Stimulated activated CD8-positive, alpha-beta memory T cell treated with anti-CD3 and anti-CD28 coated beads, Interleukin-7, amount 100 ng/mL, for 48 hours (primary cell): ENCODE measurements at regions not wholly inside any gene's neighbourhood (a gene's known extent, or its start where the extent isn't known, plus 50 kb on each side); places are given as distances from the start of the nearest gene placed in this dataset.

ENCODE experiments used
- DNase-seq, 2 donors: peaks; one replicate each; pipeline ENCODE4 v3.0.0-alpha.2; 2020; ENCODE audit warnings: low read depth in 1 of 2; ENCODE audit errors: extremely low read depth in 1 of 2

DNA sequence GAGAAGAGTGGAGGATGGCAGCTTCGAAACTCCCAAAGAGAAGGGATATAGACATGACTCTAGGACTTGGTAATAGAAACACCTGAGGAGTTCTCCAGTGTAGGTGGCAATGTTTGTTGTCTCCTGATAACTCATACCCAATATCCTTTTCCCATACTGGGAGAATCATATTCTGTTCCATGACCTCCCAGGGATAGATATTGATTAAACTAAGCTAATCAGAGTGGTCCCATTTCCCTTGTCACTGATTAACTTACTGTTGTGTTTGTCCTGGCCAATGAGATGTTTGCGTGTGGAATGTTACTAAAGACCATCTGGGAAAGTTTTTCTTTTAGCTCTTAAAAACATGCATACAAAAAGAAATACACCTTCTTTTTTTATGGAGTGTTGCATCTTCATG is 85.6 kb downstream of the RPL22L1 start:
- DNase-seq: no peak

DNA sequence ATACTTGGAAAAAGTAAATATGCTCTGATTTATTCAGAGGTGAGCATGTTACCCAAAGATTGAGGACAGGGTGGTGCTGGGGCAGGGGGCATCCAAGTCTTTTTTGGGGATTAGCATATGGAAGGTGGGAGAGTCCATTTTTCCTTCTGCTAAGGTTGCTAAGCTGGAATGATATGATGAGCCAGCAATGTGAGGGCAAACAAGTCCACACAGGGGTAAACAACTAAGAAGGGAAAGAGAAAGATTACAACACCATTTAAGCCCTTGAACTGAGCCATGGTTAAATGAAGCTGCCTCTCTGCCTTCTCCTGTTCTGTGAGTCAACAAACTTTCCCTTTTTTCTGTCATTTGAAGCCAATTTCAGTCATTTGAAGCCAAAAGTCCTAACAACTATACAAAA is 89.0 kb downstream of the RPL22L1 start:
- DNase-seq: no peak

DNA sequence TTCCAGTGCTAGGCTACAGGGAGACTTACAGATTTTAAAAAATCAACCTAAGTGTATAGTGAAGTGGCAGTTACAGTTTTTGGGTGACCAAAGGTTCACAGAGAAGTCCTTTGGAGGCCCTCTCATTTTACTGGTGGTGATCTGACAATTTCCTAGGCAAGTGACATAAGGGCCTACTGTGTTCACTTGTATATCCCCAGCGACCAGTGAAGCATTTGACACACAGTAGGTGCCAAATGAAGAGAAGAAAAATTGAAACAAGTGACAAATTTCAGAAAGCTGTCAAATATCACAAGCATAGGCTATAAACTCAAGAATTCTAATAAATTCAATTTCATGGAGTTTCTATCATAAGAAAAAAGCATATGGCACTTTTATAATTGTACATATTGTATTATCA is 89.5 kb downstream of the RPL22L1 start:
- DNase-seq: no peak

DNA sequence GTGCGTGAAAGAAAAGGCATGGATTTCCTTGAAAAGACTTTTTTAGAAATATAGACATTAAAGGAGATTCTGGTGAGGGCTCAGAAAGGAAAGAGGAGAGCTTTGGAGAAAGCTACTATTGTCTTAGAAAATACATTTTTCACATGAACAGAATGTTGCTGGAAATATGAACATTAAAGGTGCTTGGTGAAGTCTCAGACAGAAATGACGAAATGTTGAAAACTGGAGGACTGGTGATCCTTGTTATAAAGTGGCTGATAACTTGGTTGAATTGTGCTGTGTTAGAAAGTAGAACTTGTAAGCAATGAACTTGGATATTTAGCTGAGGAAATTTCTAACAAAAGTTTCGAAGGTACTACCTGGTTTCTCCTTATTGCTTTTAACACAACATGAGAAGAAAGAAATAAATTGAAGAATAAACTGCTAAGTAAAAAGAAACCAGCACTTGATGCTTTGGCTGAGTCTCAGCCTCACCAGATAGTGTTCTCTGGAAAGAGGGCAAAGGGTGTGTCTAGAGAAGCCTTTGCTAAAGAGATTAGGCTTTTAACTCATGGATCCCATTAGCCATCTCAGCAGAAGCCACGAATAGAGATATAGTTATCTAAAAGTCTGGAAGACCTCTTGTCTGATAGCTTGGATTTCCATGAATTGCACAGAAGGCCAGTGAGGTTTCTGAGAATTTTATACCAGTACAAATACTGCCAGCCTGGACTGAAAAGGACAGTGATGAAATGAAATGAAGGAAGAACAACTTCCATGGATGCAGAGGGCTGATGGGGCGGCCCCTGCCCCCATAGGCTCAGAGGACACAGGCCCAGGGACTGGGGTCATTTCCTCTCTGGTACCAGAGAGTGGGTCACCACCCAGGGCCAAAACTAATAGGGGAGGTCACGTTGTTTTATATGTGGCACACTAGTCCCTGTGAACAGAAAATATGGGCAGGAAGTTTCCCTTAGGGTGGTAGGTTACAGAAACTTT is 91.5 kb downstream of the RPL22L1 start:
- no peak for DNase-seq

DNA sequence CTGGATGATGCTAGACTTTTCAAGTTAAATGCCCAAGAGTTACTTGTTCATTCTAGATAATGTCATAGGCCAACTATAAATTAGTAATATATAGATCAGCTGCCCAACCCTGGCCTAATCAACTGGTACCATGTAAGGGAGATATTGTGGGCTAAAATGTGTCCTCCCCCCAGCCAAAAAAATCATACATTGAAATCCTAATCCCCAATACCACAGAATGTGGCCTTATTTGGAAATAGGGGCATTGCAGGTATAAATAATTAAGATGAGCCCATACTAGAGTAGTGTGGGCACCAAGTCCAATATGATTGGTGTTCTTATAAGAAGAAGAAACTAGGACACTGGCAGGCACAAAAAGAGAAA is 92.5 kb downstream of the RPL22L1 start:
- DNase-seq: no peak

DNA sequence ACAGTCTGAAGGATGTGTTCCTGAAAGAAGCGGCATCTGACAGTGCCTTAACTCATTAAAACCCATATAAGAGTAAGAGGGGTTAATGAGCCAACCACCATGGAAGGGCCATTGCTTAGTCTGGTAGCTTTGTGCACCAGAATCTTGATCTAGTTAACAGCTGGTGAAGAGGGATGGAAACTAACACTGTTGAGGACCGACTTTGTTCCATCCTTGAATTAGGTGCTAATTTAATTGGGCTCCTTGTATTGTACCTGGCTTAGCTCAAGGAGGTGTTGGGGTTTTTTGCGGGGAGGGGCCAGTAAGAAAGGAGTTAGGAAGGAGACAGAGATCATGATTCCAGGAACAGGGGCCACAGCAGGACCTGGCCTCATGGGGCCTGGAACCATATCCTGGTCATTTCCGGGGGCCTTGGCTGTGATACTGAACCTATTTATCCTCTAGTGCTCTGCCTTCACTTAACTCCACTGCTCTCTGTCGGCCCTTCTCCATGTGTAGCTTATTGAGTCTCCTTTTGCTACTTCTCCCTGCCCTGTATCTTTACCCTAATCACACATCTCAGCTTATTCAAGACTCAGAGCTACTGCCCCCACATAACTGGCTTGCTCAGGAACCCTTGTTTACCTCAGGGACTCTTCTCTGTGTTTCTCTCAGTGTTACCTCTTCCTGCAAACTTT is 93.0 kb downstream of the RPL22L1 start:
- no peak for DNase-seq

DNA sequence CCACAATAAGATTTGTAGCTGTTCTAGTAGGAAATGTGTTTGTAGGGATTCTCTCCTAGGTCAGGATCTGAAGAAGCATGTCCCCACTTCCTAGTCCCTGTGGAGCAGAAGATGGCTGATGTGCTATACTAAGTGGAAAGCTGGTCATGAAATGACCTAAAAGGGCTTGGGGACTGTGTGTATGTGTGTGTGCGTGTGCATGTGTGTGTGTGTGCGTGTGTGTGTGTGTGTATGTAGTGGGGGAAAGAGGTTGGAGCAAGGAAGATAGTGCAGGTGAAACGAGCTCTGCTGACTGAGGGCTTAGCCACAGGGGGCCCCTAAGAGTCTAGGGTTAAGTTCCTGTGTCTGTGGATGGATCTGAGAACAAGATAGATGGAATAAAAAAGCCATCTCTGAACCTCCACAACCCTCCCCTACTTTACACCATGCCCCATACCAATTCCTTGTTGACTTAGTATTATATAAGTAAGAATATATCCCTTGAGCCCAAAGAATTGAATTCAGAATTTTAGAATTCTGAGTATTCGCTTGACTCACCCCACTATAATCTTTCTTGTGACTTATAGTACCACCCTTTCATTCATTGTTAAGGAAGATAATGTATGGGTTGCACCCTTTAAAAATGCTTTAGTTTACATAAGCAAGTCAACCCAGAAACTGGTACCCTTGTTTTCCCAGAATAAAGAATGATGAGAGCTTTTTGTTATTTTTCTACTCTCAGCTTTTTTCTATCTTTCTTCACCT is 96.1 kb downstream of the RPL22L1 start:
- no peak for DNase-seq

DNA sequence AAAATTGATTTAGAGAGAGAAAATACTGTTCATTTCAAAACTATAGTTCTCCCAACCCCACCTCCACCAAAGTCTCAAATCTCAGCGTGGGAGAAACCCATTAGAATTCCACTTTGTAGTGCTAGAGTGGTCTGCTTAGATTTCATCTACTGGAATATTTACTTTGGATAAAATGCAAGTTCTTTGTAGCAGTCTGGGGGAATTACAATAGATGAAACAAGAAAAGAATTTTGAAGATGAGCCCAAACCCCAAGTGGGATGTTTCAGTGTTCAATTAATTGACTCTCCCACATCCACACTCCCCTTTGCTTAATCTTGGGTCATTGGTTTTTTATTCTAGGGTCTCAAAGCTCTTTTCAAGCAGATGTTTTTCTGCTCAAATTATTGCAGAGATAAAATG is 97.8 kb downstream of the RPL22L1 start:
- DNase-seq: no peak

DNA sequence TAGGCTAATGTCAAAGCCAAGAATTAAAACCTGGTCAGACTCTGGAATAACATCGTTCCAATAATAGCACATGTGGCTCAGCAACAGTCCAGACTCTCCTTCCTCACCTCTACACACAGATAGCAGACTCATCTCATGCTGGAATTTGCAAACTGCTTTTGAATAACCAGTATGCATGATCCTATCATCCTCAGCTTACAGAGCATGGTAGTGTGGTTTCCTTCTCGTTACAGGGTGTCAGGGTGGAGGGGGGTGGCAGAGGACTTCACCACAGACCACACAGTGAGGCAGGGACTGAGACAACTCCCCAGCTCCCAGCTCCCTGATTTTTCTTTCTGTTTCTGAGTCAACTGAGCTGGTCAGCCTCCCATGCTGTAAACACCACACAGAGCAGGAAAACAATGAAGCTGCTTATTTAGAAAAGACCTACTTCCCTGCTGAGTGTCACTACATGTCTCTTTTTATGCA is 101.6 kb downstream of the RPL22L1 start:
- DNase-seq: no peak

DNA sequence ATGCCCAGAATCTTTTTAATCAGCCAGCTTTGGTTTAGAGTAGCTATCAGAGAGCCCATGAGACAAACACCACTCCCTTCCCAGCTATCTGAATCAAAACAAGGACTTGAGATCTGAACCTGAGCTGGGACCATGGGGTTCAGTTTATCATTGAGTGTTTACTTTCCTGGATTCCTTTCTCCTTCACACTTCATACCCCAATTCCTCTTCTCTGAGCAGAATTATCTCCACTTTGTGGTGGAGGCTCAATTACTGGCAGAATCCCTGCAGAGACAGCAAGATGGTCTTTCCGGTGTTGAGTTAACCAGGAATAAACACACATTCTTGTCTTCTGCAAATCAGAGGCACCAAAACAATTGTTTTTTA is 102.4 kb downstream of the RPL22L1 start:
- no peak for DNase-seq

DNA sequence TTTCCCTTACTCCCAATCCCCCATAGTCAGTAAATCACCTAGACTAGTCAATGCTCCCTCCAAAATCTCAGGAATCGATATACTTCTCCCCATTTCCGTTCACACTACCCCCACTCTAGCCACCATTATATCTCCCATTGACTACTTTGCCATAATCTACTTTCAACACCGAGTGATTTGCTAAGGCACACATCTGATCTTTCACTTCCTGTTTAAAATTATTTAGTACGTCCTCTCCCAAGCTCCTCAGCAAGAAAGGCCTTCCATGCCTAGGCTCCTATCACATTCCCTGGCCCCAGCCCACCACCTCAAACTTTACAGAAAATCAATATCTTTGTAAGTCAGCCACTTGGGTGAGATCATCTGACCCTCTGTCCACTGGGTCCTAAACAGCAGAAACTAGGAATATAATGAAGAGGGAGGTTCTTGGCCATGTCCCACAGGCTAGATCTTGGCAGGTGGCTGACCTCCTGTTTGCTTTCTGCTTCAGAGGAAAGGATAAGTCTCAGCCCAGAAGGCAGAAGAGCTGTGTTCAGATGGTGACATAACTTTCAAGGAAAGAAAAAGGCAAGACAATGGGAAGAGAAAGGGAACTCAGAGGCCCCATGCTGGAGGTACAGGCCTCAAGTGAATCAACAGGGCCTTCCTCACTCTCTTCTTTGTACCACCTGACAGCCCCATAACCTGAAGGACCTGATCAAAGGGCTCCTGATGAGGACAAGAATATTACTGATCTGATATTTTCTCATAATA is 103.0 kb downstream of the RPL22L1 start:
- no peak for DNase-seq

DNA sequence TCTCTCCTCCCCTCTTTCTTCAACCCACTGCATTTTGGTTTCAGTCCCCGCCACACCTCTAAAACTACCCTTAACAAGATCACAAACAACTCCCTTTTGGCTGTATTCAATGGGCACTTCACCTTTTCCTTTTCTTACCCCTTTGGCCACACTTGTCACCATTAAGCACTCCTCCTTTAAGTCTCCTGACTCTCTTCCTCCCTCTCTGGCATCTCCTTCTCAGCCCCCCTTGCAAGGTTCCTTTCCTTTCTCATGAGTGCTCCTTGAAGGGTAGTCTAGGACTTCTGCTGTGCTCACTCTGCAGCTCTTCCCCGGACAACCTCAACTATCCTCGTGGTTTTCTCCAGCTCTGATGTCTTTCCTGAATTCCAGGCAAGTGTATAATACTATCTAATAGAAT is 103.7 kb downstream of the RPL22L1 start:
- no peak for DNase-seq

DNA sequence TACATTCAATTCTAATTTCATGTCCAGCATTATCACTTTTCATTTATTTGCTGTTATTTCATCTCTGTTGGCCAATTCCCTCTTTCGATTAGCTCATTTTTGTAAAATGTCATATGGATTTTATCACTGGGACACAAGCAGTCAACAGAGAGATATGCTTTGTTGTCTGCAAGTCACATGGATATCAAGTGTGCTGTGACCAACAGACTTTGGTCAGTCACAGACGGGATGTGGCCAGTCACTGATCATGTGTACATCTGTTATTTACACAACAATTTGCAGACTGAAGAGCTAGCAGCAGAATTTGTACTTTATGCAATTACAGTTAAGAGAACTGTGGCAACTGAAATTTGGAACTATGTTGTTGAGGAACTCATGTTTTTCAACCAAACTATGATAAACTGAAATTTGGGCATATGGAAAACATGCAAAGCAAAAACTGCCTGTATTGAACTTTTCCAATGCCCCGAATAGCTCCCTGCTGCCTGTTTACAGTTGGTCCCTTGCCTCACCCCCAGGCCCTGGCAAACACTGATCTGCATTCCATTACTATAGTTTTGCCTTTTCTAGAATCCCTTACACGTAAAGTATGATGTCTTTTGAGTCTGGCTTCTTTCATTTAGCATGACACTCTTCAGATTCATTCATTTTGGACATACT is 104.4 kb downstream of the RPL22L1 start:
- DNase-seq: no peak

DNA sequence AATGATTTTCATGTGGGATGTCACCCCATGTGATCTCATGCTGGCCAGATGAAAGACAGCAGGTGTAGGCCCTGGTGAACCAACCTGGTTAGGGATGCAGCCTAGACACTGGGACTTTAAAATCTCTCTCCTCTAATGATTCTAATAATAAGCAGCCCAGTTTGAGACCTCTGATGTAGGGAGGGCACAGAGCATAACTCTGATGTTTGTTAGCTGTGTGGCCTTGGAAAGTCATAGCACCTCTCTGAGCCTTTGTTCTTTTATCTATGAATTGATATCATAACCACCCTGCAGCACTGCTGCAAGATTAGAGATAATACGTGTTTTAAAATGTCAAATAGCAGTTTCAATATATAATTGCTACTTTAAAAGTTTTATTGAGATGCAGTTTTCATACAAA is 106.0 kb downstream of the RPL22L1 start:
- no peak for DNase-seq

DNA sequence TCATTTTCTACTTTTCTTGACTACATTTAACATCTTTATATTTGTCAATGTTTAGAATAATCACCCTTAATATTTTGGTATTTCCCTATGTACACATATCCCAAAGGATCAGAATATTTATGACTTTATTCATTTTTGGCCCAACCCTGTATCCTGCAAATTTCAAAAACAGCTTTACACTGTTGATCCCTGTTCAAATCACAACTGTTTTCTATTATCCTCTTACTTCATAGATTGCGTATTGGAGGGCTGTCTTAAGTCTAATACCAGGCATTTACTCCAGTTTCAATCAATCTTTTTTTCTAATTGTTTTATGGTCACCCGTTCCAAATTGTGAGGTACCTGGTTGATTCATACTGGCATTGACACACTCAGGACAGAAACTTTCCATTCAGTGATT is 107.9 kb downstream of the RPL22L1 start:
- DNase-seq: no peak

DNA sequence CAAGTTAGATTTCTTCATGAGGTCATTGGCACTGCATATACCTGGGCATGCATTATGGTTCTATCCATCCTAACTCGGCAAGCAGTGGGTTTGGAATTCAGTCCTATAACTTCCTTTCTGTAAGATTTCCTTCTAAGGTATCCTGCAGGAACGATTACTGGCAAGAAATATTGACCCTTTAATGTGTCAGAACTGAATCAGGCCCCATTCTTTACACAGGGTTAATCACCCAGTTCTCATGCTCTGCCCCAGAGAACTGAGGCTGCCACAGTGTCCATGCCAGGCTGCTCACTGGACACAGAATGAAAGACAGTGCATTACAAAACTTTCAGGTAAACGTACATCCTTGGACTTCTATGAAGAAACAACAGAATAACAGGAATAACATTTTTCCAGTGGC is 108.9 kb downstream of the RPL22L1 start:
- DNase-seq: no peak

DNA sequence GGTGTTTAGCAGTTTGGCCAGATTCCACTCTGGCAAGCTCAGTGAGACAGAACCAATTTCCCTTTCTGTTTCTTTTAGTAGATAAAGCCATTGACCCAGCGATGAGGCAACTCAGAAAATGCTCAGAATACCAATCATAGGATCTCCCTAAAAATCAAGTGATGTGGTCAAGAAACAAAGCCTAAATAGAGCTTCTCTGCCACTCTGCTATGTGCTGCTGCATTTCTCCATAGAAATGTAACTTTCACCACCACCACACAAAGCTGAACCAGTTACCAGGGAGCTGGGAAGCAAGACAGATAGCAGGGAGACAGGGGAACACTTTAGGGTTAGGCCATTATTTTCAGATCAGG is 109.8 kb downstream of the RPL22L1 start:
- no peak for DNase-seq

DNA sequence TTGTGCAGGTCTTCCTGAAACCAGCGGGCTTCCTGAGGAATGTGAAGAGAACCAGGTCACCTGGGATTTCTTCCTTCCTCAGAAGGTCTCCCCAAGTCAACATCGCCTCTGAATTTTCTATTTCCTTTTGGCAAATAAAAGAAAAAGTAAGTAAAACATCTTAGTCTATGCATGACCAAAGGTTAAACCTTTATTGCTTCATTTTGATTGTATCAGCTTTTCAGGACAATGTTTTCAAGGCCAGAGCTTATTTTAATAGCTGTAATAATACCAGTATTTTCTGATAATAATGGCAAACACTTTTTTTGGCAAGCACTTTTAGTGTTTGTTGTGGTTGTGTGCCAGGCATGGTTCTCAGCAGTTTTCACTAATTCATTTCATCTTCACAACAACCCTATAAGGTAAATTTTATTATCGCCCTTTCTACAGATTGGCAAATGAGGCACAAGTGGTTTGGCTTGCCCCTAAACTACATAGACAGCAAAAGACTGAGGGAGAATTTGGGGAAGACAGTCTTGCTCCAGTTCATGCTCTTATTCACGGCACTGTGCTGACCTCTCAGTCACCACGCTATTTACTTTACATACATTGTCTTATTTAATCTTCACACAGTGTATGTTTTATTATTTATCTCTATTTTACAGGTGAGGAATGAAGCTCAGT is 110.4 kb downstream of the RPL22L1 start:
- DNase-seq: no peak

DNA sequence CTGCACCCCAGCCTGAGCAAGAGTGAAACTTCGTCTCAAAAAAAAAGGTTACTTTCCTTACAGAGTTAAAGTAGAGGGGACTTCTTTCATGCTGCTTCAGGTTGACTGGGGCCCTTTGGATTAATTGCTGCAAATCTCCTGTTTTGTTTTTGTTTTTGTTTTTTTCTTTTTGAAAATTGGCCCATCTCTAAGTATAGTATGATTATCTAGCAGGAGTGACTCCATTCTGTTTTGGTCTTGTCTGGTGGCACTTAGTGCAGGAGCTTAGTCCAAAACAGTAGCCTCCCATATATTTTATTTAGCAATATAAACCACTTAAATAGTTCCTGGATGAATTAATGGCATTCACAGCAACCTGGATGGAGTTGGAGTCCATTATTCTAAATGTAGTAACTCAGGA is 113.0 kb downstream of the RPL22L1 start:
- no peak for DNase-seq

DNA sequence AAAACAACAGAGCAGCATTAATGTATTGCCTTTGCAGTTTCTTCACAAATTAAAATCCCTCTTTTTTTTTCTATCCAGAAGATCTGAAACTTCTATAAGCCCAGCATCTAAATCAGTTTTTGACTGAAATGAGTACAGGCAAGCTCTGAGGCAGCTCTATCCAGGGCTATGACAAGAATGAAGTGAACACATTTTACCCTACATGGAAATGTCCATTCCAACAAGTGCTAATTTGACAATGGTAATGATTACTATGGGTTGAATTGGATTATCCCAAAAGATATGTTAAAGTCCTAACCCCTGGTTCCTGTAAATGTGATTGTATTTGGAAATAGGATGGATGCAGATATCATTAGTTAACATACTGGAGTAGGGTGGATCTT is 115.7 kb downstream of the RPL22L1 start:
- DNase-seq: no peak
